Cardiac fibroblast (primary cell): ENCODE measurements at regions not wholly inside any gene's neighbourhood (a gene's known extent, or its start where the extent isn't known, plus 50 kb on each side); places are given as distances from the start of the nearest gene placed in this dataset.

ENCODE experiments used
- DNase-seq, 2 donors: peaks; one replicate each; pipeline versions ENCODE4 v3.0.0 to v3.0.0-alpha.2; 2010; ENCODE audit warnings: low read depth in 2 of 2
- H3K4me3 ChIP-seq, 2 donors: replicated peaks in 1 of 2; 1 replicate in 1 of 2; 2 replicates in 1 of 2; pipeline ENCODE4 v1.5.1; 2011; ENCODE audit warnings: low read depth in 2 of 2, low read length in 2 of 2, mild to moderate bottlenecking in 2 of 2, moderate library complexity in 1 of 2
- TF ChIP-seq, protein P1 (sequence below): IDR thresholded peaks from one replicate; pipeline ENCODE4 v1.5.1; 2011; ENCODE audit warnings: low read depth, mild to moderate bottlenecking, low read length, inconsistent platforms

DNA sequence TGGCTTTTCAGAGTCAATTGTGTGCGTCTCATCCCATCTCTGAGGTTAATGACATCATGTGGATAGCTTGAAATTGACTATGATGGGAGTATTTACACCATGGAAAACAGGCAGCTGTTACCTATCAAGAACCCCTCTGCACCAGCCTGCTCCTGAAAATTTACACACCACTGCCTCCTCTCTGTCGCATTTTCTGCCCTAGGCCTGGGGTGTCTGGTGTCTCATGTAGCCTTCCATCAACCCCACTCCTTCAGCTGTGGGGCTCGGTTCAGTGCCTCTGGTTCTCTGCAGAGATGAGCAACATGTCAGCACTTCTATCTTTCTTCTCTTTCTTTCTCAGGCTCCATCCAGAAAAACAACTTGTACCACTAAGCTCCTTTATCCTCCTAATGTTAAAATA is 600.5 kb downstream of the TYW1 start:
- no peak for DNase-seq
- TF ChIP-seq, protein P1, sequence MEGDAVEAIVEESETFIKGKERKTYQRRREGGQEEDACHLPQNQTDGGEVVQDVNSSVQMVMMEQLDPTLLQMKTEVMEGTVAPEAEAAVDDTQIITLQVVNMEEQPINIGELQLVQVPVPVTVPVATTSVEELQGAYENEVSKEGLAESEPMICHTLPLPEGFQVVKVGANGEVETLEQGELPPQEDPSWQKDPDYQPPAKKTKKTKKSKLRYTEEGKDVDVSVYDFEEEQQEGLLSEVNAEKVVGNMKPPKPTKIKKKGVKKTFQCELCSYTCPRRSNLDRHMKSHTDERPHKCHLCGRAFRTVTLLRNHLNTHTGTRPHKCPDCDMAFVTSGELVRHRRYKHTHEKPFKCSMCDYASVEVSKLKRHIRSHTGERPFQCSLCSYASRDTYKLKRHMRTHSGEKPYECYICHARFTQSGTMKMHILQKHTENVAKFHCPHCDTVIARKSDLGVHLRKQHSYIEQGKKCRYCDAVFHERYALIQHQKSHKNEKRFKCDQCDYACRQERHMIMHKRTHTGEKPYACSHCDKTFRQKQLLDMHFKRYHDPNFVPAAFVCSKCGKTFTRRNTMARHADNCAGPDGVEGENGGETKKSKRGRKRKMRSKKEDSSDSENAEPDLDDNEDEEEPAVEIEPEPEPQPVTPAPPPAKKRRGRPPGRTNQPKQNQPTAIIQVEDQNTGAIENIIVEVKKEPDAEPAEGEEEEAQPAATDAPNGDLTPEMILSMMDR, result no peak

DNA sequence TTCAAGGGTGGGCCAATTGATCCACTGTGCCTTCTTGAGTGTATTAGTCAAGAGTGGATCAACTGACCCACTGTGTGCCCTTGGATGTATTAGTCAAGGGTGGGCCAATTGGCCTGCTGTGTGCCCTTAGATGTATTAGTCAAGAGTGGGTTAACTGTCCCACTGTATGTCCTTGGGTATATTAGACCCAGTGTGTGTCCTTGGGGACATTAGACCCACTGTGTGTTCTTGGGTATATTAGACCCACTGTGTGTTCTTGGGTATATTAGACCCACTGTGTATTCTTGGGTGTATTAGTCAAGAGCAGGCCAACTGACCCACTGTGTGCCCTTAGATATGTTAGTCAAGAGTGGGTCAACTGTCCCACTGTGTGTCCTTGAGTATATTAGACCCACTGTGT is 601.8 kb downstream of the TYW1 start:
- TF ChIP-seq, protein P1, result no peak
- no peak overlapping the region for H3K4me3 ChIP-seq
- no peak for DNase-seq

More for the DNA sequence above, 600.5 kb downstream of the TYW1 start:
- H3K4me3 ChIP-seq, result no peak overlapping the region

DNA sequence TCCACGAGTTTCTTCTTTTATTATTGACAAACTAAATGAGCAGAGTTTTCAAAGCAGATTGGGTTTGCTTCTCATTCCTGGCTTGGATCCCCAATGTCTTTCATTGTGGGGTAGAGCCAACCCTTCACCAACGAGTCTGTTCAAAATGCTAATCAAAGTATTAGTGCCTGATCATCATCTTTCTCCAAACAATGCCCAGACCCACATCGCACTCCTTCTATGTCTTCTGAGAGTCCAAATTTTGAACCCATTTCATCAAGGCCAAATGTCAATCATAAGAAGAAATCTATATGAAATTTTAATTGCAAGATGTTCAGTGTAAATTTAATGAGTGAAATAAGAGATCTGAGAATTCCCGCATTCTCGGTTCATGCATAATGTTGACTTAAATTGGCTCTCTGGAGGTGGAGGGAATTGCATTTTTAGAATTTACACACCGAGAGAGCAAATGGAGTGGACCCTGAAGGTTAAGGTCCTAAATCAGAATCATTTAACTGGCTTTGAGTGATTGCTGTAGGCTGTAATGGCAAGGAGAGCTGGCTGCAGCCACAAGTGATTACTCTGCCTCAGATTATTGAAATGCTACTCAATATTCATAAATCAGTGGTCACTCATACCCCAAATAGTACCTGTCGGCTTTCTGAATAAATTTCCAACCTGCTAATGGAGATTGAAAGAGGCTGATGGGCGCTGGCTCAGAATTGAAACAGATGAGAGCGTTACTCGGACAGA is 602.9 kb downstream of the TYW1 start:
- no peak for DNase-seq
- H3K4me3 ChIP-seq, result no peak overlapping the region
- TF ChIP-seq, protein P1, result no peak

DNA sequence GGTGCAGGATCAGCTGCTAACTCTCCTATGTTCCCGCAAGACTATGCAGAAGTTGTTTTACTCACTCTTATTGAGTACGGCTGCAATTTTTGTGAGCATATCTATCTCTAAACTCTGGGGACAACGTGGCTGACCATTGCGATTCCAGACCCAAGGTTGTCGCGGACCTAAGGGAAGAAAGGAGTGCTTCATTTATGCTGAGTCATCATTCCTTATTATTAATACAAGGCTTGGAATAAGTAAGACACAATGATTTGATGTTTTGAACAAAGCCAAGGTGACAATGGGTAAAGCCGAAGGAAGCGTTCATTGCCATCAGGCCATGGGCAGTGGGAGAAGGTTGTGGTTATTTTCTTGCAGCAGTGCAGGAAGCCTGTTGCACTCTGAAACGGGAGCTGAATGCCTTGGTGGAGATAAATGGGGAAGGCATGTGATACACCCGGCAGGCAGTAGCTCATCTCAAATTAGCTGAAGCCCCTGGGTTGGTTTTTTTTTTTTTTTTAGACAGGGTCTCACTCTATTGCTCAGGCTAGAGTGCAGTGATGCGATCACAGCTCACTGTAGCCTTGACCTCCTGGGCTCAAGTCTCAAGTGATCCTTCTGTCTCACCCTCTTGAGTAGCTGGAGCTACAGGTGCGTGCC is 605.7 kb downstream of the TYW1 start:
- TF ChIP-seq, protein P1, result no peak
- DNase-seq, result no peak
- H3K4me3 ChIP-seq, result no peak overlapping the region

GRCh38 chr7:67604461-67605386 is 608.1 kb downstream of the TYW1 start:
- no peak for DNase-seq
- no peak overlapping the region for H3K4me3 ChIP-seq
- TF ChIP-seq, protein P1, result no peak

DNA sequence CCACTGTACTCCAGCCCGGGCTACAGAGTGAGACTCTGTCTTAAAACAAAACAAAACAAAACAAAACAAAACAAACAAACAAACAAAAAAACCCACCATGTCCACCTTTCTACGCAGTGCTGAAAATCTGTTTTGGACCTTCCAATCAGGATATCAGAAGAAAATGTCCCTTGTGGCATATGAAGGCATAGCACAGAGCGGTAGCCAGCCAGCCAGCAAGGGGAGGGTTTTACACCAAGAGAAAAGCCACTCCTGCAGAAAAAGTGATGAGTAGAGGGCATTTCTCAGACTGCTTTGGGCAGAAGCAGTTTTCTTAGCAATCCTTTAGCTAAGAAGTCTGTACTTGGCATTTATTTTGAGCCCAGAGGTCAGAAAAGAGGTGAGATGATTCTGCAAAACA is 612.2 kb downstream of the TYW1 start:
- TF ChIP-seq, protein P1, result no peak
- DNase-seq, result no peak
- no peak overlapping the region for H3K4me3 ChIP-seq
